ENCODE measurements at regions not wholly inside any gene's neighbourhood (a gene's known extent, or its start where the extent isn't known, plus 50 kb on each side); places are given as distances from the start of the nearest gene placed in this dataset.
A peak's percentile ranks its signal among the peaks of the same experiment; 100 is the strongest.
"Not testable (repeated sequence)": the region's sequence is repeated elsewhere in the genome, so short reads cannot be mapped to it uniquely, and the experiment has no call there.

DNA sequence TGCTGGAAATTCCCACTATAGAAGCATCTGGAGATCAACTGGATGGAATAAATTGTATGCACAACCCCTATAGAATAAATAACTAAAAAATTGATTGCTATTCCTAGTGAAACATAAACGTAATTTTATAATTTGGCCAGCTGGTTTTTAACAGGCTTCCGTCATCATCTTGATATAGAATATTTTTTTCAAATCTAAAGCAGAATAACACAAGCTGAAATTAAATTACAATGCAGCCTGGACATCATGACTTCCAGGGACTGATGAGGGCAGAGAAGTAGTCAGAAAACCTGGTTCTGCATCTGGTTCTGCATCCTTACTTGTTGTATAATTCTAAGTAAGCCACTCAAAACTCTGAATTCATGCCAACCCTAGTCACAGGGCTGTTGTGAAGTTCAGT lies 146.1 kb downstream of the MEX3B start:
- DNase-seq = no peak

DNA sequence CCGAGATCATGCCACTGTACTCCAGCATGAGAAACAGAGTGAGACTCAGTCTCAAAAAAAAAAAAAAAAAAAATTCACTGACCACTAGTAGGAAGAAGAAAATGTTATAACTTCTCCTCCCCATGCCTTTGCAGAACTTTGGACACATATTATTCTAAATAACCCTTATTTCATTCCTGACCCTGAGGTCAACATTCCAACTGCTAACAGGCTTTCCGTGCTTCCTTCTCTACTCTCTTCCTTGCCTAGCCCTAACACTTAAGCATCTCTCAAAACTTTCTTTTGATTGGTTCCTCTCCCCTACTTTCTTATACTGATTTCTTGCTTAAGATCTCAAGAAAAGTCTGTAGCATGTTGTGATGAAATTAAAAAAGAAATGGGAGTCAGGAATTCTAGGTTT lies 146.8 kb downstream of the MEX3B start:
- no peak for DNase-seq

DNA sequence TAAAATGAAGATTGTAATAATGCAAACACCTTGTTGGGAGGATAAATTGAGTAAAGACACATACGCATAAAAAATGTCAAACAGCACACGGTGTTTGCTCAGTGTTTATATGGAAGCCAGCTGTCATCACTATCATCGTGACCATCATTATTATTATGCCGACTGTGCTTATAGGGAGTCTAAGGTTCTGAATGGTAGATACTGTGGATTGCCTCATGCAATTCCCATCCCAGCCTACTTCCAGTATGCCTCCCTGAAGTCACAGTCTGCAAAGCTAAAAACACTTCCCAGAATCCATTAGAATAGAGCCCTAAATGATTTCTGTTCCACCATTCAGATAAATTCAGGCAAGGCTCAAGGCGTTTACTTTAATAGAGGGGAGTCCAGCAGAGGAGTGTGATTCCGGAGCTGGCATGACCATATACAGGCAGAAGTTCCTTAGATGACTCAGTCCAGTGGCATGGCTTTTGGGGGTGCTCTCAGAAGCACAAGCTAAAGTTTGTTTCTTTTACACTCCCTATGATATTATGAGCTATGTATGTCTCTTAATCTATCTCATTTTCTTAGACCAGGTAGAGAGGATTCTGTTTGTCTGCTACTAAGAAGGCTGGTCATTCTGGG lies 148.7 kb downstream of the MEX3B start:
- no peak for DNase-seq

DNA sequence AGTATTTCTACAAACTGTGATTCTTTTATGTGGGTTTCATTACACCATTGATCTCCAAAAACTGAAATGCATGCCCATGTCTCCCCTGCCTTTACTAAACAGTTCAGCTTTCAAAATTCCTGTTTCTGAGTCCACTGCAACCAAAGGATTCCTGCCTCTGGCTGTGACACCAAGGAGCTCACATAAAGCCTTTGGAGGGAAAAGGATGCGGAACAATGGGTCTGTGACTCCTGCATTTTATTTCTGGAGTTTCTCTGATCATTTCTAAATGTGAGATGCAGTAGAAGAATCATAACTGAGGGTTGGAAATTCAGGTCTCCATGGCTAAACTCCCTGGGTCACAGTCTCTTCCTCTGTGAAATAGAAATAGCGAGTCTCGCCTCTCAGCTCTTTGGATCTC lies 149.5 kb downstream of the MEX3B start:
- DNase-seq = no peak

DNA sequence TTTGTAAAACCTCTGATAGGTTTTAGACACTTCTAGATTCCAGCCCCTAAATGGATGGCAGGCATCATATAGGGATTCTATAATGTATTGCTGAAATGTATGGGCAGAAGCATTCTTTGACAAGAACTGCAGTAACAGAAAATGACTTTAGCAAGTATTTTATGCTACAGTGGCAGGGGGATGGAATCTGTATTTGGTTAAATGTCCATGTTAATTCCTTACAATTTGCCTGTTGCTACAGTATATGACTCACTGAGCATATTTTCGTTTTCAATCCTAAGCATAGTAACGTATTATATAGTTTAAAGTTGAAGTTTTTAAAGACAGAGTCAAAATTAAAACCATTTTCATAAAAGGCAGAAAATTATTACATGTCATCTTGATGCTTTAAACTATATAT lies 150.1 kb downstream of the MEX3B start:
- no peak for DNase-seq

DNA sequence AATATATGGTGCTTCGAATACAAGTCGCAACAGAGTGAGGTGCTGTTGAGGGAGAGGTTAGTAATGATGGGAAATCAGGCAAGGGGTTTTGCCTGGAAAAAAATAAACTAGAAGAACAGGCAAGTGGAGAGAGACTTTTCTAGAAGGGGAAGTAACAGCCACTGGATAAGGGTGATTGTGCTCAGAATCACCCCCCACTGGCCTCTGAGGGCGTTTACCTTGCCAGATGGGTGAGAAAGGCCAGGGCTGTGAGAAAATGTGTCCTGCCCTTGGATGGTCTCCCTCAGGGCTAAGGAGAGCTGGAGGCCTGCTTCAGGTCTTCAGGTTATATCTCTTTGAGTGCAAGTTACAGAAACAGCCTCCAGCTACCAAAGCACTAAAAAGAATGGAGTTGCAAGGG lies 151.8 kb downstream of the MEX3B start:
- no peak for DNase-seq

DNA sequence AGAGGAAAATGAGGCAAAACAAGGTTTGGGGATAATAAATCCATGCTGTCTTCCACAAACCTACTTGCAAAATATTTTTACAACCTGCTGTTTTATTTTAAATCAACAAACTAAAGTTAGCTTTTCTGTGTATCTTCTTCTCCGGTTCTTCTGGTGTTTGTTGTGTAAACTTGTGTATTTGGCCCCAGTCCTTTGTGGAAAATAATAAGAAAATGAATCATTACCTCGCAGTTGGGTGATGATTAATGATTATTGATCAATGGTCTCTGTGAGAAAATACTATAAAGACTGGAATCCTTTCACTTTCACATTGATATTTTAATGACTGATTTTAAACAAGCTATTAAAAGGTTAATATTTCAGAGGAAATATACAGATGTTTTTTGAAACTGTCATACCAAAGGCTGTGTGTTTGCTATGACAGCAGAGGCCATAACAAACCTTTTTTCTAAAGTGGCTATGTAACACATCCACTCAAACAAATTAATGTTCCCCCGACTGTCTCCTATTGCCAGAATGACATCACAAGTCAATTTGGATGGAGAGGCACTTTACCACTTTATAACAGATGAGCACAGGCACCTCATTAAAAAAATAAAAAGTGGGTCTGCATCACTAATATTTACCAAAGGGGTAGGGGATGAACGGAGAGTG lies 152.5 kb downstream of the MEX3B start:
- DNase-seq = peak in 1 of 2 experiments; percentile 18

DNA sequence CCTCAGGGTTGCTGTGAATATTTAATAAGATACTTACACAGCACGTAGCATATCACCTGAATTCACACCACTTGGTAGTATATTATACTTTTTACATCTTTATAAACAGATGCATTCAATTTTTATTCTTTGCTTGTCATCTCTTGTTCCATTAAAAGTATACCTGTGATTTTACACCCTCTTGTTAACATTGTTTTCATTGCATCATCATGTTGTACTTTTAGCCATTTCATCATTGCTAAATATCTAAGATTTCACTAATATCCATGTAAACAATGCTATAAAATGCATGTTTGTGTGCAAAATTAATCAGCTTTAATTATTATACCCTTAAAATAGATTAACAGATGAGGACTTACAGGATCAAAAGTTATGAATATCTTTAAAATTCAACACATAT lies 155.3 kb downstream of the MEX3B start:
- DNase-seq = no peak

DNA sequence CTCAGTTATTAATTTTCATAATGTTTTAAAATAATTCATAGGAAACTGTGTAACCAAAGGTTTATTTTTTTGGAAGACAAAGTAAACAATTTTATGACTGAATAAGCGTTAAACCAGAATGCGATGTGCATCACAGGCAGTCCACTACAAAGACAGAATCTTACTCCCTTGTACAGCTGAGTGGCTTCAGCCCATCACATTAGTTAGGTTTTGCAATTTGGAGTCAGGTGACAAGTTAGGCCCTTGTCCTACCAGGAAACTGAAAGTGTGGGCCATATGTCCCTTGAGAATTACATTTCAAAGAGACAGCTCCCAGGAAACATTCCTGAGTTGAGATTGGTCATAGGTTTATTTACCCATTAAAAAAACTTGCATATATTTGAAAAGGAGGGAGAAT lies 156.3 kb downstream of the MEX3B start:
- DNase-seq = no peak

DNA sequence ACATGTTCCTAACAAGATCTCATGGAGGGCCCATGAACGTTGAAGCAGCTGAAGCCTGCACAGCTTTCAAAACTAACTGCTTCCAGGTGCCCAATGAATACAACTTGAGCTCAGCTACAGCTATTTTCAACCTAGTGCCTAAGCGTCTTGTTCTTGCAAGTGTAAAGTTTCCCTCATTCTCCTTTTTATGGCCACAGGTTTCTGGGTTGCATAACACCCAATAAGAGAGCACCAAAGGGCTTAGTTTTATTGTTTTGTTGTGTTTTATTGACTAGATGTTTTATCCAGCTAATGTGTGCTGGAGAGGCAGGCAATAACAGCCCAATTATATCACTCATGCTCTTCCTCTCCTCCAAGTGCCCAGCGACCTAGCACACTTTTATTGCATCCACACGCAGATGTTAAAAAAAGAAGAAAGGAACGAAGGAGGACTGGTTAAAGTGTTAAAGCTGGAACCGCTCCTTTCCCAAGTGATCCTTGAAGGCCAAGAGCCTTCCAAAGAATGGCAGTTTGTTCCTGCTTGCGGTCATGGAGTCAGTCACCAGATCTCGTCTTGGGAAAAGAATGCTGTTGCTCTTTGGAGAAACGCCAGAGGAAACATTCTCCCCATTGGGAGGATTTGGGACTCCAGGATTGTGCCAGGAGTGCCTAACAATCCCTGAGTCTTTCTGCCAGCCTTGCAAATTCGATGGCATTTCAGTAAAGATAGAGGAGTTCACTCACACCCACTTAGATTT lies 156.9 kb downstream of the MEX3B start:
- peak in 1 of 2 experiments; percentile 73 for DNase-seq

DNA sequence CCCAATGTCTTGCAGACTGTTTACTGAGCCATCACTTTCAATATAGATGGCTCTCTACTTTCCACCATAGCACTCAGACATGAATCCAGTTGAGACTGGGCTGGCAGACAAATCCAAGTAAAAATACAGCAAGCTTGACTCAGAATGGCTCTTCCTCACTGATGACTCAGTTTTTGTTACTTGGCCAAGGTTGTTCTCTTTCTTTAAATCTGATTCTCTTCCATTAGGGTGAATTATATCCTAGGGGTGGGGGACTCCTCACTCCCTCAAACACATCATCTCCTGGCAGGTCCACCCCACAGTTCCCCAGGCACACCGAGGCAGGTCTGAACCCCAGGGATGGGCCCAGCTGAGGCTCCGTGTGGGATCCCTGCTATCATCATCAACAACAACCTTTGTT lies 157.9 kb downstream of the MEX3B start:
- DNase-seq = peak in 1 of 2 experiments; percentile 36

DNA sequence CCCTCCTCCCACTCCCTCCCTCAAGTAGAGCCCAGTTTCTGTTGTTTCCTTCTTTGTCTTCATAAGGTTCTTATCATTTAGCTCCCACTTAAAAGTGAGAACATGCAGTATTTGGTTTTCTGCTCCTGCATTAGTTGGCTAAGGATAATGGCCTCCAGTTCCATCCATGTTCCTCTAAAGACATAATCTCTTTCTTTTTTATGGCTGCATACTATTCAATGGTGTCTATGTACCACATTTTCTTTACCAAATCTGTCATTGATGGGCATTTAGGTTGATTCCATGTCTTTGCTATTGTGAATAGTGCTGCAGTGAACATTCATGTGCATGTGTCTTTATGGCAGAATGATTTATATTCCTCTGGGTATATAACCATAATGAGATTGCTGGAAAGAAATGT lies 158.6 kb downstream of the MEX3B start:
- DNase-seq = not testable (repeated sequence)

DNA sequence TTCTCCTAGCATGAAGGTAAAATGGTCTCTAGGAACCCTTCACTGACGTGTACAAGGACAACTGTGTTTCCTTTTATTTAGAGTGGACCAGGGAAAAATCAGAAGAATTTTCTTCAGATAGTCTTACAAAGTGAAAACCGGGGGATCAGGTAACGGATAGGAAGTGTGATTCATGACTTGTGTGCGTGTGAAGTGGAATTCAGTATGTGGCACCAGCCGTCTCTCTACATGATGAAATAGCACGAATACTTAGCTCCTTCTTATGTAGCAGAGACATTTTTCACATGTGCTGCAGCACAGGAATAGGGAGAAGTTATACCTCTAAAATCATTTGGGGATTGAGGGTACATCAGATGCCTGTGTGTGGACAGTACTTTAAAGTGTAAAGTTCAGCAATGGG lies 159.2 kb downstream of the MEX3B start:
- no peak for DNase-seq

DNA sequence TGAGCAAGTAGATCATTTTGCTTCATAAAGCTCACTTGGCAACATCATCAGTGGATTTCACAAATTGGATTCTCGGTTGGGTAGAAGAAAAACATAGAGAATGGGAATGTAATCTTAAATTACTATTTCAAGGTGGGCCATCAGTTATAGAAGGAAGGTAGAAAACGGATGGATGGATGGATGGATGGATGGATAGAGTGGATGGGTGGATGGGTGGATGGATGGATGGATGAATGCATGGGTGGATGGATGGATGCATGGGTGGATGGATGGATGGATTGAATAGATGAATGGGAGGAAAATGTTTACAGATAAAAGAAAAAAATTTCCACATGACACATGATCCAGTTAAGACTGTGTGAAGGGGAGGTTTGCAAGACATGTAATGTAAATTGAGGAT lies 159.7 kb downstream of the MEX3B start:
- DNase-seq = no peak

DNA sequence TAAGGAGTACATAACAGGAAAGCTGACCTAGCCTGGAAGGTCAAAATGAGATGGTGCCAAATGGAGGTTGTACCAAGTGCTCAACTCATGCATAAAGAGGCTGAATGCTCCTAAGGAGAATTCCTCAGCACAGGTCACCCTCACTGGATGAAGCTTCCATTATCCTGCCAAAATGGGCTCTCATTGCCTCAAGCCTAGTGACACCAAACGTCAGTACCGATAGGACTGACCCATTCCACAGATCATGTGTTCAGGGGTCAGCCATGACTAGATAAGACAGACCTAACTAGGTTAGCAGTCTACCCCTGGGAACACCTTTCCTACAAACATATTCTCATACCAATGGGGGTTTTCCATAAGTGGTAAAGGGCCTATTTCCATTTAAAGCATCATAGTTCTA lies 160.7 kb downstream of the MEX3B start:
- no peak for DNase-seq

DNA sequence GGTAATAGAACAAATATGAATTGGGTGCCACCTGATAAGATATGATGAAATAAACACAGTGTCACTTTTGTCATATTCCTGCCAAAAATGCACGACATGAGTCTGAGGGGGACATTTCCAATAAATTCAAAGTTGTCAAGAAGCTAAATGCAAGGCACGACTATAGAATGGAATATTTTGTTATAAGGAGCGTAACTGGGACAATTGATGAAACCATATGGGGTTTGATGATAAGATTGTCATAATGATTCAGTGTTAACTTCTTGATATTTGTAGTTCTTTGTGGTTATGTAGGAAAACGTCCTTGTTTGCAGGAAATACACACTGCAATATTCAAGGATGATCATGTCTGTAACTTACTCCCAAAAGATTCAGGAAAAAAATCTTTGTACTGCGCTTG lies 163.3 kb downstream of the MEX3B start:
- no peak for DNase-seq

DNA sequence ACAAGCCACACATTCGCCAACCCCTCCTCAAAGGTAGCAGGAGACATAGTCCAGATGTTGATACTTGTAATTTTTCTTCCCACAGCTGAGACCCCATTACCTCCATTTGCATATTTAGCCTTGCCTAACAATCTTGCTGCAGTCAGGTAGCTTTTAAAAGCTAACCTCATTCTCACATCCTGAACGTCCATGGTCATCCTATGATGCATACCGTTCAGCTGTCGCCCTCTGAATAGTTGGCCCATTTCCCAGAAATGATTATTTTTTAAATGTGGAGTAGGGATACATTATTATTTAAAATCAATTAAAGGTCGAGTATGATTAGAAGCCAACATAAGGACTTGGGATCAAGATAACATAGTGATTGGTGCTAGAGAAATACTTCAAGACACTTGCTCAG lies 165.0 kb downstream of the MEX3B start:
- DNase-seq = peak; percentile 13 to 51

DNA sequence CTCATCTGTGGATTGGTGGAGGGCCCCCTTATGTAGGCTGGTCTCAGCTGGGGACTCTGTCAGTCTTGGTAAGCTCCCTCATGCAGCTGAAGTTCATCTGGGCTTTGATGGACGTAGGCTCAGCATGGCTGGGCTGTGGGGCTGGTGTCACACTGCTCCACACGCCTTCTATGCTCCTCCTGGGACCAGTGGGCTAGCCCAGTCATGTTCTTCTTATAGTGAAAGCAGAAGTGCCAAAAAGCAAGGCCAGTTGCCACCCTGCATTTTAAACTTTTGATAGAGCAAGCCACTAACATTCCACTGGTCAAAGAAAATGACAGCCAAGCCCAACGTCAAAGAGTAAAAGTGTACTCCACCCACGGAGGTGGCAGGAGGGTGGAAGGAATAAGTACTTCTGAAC lies 165.5 kb downstream of the MEX3B start:
- no peak for DNase-seq

DNA sequence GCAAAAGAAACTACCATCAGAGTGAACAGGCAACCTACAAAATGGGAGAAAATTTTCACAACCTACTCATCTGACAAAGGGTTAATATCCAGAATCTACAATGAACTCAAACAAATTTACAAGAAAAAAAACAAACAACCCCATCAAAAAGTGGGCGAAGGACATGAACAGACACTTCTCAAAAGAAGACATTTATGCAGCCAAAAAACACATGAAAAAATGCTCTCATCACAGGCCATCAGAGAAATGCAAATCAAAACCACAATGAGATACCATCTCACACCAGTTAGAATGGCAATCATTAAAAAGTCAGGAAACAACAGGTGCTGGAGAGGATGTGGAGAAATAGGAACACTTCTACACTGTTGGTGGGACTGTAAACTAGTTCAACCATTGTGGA lies 170.1 kb downstream of the MEX3B start:
- DNase-seq = not testable (repeated sequence)

DNA sequence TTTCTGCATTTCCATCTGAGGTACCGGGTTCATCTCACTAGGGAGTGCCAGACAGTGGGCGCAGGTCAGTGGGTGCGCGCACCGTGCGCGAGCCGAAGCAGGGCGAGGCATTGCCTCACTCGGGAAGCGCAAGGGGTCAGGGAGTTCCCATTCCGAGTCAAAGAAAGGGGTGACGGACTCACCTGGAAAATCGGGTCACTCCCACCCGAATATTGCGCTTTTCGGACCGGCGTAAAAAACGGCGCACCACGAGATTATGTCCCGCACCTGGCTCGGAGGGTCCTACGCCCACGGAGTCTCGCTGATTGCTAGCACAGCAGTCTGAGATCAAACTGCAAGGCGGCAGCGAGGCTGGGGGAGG lies 175.1 kb downstream of the MEX3B start:
- DNase-seq = not testable (repeated sequence)

DNA sequence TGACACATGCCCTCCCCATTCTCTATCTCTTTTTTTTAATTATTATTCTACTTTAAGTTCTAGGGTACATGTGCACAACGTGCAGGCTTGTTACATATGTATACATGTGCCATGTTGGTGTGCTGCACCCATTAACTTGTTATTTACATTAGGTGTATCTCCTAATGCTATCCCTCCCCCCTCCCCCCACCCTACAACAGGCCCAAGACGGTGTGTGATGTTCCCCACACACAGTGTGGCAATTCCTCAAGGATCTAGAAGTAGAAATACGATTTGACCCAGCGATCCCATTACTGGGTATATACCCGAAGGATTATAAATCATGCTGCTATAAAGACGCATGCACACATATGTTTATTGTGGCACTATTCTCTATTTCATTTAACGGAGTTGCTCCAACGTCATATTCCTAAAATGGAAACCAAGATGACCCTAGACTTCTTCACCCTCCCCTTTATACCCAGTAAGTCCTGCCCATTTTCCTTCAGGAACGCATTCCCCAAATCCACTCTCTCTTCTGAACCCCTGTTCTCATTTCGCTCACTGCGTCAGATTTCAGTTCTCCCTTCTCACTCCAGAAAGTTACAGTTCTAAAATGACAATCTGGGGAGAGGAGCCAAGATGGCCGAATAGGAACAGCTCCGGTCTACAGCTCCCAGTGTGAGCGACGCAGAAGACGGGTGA lies 175.6 kb downstream of the MEX3B start:
- not testable (repeated sequence) for DNase-seq

DNA sequence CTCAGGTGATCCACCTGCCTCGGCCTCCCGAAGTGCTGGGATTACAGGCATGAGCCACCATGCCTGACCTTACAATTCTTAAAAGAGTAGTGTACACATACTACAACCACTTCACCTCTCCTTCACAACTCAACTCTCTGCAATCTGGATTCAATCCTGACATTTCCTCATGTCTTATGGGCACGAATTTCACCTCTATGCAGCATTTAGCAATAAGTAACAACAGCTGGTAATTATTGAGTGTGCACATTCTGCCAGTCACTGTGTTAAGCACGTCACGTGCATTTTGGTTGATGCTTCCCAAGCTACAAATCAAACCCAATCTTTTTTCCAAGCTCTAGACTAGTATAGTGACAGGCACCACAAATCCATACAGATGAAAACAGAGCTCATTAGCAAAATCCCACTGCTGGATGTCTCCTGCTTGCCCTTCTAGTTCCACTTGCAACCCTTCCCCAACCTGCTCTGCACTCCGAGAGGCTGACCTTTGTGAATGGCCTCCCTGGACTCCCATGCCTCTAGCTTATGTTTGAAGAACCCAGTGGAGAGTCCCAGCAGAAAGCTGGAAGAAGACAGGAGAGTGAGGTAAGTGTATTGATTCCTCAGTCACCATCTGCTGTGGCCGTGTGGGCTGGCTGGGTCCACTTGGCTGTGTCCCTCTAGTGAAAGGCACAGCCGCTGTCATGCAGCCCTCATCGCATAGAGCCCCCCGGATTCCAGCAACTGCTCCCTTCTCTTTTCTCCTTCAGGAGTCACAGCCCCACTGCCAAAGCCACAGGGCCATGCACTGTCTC lies 176.5 kb downstream of the MEX3B start:
- no peak for DNase-seq

Data from NCI-H446 (cell line).